ENCODE measurements at regions not wholly inside any gene's neighbourhood (a gene's known extent, or its start where the extent isn't known, plus 50 kb on each side); places are given as distances from the start of the nearest gene placed in this dataset.
A peak's percentile ranks its signal among the peaks of the same experiment; 100 is the strongest.

- peak overlapping the region; percentile 55 for H3K4me3 ChIP-seq (ENCODE audit: low read depth, low read length)
- peak; percentile 91 for DNase-seq (ENCODE audit: low read depth)
- TF ChIP-seq, protein P1, sequence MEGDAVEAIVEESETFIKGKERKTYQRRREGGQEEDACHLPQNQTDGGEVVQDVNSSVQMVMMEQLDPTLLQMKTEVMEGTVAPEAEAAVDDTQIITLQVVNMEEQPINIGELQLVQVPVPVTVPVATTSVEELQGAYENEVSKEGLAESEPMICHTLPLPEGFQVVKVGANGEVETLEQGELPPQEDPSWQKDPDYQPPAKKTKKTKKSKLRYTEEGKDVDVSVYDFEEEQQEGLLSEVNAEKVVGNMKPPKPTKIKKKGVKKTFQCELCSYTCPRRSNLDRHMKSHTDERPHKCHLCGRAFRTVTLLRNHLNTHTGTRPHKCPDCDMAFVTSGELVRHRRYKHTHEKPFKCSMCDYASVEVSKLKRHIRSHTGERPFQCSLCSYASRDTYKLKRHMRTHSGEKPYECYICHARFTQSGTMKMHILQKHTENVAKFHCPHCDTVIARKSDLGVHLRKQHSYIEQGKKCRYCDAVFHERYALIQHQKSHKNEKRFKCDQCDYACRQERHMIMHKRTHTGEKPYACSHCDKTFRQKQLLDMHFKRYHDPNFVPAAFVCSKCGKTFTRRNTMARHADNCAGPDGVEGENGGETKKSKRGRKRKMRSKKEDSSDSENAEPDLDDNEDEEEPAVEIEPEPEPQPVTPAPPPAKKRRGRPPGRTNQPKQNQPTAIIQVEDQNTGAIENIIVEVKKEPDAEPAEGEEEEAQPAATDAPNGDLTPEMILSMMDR (IDR thresholded peaks at IDR 0.05; ENCODE audit: low read depth, low read length, missing control alignments) = no peak
- in situ Hi-C loops (cut with HindIII; ENCODE audit: low sequenced_read_pairs) = no loop called here
Observed at GRCh38 chr21:16419188-16419921, 689.6 kb downstream of the USP25 start.

DNA sequence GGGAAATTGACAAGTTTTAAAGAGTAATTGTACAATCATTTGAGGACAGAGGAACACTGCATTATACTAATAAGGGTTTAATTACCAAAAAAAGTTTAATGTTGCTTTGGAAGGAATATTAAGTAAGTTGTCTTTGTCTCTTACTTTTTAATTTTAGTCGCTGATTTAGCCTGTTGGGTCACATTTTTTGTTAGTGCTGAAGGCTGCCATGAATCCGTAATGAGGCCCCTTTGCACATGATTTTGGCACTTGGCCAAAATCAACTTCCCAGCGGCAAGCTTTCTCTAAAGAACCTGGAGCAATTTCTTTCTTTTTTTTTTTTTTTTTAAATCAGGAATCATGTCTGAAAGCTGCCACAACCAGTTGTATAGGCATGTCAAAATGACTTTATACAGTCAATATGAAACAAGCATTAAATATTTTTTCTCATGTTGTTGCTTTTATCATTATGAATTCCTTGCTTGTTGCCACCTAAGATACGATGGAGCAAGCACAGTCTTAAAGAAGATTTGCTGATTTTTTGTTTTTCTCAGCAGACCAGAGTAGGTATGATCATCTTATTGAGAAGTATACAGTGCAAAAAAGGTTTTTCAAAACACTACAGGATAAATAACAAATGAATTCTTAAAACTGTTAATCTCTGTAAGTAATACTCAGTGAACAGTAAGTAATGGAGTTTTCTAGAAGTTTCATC is 690.4 kb downstream of the USP25 start:
- TF ChIP-seq, protein P1 (IDR thresholded peaks at IDR 0.05; ENCODE audit: low read depth, low read length, missing control alignments) = no peak
- DNase-seq (ENCODE audit: low read depth) = peak; percentile 66
- peak overlapping the region; percentile 55 for H3K4me3 ChIP-seq (ENCODE audit: low read depth, low read length)
- in situ Hi-C loops (cut with HindIII; ENCODE audit: low sequenced_read_pairs) = no loop called here

DNA sequence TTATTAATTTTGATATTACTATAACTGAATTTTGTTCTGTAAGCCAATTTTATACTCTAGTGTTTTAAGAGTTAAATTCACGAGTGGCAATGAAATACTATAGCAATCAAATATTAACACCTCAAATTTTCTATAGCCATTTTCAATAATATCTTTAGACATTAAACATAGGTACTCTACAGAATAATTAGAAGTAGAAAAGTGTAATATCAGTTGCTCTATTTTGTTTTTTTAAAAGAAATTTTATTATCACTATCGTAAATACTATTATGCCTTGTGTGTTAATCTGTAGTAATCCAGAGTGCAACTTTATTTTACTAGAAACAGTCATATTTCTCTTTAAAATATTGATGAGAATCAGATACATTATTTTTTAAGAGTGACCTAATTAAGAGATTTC is 691.2 kb downstream of the USP25 start:
- H3K4me3 ChIP-seq (ENCODE audit: low read depth, low read length) = peak overlapping the region; percentile 55
- DNase-seq (ENCODE audit: low read depth) = no peak
- in situ Hi-C loops (cut with HindIII; ENCODE audit: low sequenced_read_pairs) = no loop called here
- TF ChIP-seq, protein P1 (IDR thresholded peaks at IDR 0.05; ENCODE audit: low read depth, low read length, missing control alignments) = no peak

GRCh38 chr21:16421965-16422364 is 692.2 kb downstream of the USP25 start:
- in situ Hi-C loops (cut with HindIII; ENCODE audit: low sequenced_read_pairs) = no loop called here
- TF ChIP-seq, protein P1 (IDR thresholded peaks at IDR 0.05; ENCODE audit: low read depth, low read length, missing control alignments) = no peak
- DNase-seq (ENCODE audit: low read depth) = no peak
- peak overlapping the region; percentile 55 for H3K4me3 ChIP-seq (ENCODE audit: low read depth, low read length)

GRCh38 chr21:16422702-16423101 is 692.9 kb downstream of the USP25 start:
- in situ Hi-C loops (cut with HindIII; ENCODE audit: low sequenced_read_pairs) = no loop called here
- TF ChIP-seq, protein P1 (IDR thresholded peaks at IDR 0.05; ENCODE audit: low read depth, low read length, missing control alignments) = no peak
- DNase-seq (ENCODE audit: low read depth) = no peak

GRCh38 chr21:16423921-16424320 is 694.1 kb downstream of the USP25 start:
- H3K4me3 ChIP-seq (ENCODE audit: low read depth, low read length) = peak overlapping the region; percentile 31
- in situ Hi-C loops (cut with HindIII; ENCODE audit: low sequenced_read_pairs) = no loop called here
- no peak for DNase-seq (ENCODE audit: low read depth)
- TF ChIP-seq, protein P1 (IDR thresholded peaks at IDR 0.05; ENCODE audit: low read depth, low read length, missing control alignments) = no peak

More at GRCh38 chr21:16422702-16423101, 692.9 kb downstream of the USP25 start:
- peak overlapping the region; percentile 55 for H3K4me3 ChIP-seq (ENCODE audit: low read depth, low read length)

Measured in astrocyte of the cerebellum (primary cell).